Daoy (cell line): ENCODE measurements at regions not wholly inside any gene's neighbourhood (a gene's known extent, or its start where the extent isn't known, plus 50 kb on each side); places are given as distances from the start of the nearest gene placed in this dataset.
"Not testable (repeated sequence)": the region's sequence is repeated elsewhere in the genome, so short reads cannot be mapped to it uniquely, and the experiment has no call there.

Source experiments
- DNase-seq: peaks from one replicate; pipeline ENCODE4 v3.0.0-alpha.2; 2015; ENCODE audit warnings: low read depth

DNA sequence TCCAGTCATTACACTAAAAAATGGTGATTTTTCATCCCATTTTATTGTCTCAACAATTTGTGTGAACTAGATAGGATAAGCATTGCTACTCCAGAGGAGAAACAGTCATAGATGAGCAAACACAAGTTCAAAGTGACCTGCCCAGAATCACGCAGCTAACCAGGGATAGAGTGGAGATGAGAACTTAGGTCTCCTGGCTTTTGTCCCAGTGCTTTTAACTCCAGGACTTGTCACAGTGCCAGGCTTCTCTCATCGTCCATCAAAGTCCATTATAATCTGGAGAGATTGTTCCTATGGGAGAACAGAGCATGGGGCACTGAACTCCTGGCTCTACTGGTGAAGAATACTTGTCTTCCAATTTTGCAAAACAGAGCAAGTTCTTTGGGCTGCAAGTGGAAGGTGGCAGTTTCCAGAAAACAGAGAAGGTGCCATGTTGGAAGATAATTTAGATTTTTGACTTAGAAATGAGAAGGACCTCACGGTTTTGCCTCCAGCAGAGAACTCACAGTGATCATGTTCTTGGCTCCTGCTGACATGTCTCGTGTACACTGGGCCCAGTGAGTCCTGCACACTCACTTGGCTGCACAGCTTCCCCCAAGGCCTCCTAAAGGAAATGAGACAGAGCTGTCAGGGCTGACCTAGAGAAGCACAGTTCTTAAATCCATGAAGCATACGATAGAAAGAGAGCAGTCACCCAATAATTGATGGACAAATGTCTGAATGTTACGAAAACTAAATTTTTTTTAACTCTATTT, 322.9 kb upstream of the NRP1 start:
- peak; percentile 17 for DNase-seq

DNA sequence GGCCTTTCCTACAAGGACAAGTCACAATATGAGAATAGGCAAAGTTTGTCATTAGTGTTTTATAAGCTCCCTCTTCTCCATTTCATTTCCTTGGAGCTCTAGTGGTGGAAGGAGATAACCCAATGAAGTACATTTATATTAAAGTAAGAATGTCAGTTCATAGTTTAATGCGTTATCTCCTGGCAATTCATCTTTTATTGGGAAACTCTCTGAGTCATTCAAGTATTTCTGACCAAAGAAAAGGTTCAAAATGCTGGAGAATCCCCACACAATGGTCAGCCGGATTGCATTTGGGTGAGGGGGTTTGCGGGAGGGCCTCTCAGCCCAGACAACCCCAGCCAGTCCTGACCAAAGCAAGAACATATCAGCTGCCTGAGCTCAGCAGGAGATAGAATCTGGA, 321.5 kb upstream of the NRP1 start:
- no peak for DNase-seq

GRCh38 chr10:33655165-33655815, 320.8 kb upstream of the NRP1 start:
- DNase-seq, result no peak

- peak; percentile 59 for DNase-seq
Observed at GRCh38 chr10:33653584-33654367, 319.3 kb upstream of the NRP1 start.

DNA sequence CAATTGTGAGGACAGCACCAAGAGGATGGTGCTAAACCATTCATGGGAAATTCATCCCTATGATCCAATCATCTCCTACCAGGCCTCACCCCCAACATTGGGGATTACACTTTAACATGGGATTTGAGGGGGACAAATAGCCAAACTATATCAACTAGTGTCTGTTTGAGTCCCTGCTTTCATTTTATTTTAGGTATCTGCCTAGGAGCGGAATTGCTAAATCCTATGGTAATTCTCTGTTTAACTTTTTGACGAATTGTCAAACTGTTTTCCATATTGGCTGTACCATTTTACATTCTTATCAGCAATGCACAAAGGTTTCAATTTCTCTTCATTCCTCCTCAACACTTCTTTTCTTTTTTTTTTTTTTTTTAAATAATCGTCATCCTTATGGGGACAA, 318.4 kb upstream of the NRP1 start:
- no peak for DNase-seq

GRCh38 chr10:33650131-33650530, 315.7 kb upstream of the NRP1 start:
- not testable (repeated sequence) for DNase-seq

DNA sequence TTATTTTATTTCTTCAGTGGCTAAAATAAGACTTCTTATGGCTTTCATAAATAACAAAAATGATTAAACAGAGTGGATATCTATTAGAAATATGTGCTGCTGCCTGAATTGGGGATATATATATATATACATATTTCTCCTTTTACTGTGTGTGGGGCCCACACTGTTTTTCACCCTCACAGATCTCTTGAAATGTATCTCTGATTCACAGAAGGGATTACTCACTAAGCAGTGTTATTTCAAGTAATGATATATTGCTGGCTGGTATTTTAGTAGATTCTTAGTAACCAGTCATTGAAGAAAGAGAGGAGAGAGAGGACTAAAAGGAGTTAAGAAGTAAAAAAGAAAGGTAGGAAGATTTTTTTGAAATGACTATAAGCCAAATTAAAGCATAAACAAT, 308.6 kb upstream of the NRP1 start:
- peak; percentile 29 for DNase-seq

DNA sequence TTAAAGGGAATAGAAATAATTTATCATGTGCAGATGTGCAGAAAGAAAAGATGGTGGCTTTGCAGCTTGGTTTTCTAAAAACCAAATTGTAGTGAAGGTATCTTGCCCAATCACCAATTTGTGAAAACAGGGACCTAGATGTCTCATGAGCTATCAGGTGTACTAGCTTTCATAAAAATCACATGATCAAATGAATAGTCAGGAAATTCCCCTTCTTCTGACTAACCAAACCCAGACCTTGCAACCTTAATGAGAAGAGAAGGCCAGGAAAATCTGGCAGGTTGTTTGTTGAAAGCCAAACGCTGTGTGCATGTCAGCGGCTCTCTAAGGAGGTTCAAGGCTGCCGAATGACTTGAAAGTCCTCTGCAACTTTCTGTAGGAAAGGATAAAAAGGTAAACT, 304.4 kb upstream of the NRP1 start:
- DNase-seq, result no peak

GRCh38 chr10:33638374-33638773, 303.9 kb upstream of the NRP1 start:
- DNase-seq, result no peak

GRCh38 chr10:33635967-33636515, 301.6 kb upstream of the NRP1 start:
- DNase-seq, result no peak

- no peak for DNase-seq
Observed at GRCh38 chr10:33632432-33632831, 298.0 kb upstream of the NRP1 start.

DNA sequence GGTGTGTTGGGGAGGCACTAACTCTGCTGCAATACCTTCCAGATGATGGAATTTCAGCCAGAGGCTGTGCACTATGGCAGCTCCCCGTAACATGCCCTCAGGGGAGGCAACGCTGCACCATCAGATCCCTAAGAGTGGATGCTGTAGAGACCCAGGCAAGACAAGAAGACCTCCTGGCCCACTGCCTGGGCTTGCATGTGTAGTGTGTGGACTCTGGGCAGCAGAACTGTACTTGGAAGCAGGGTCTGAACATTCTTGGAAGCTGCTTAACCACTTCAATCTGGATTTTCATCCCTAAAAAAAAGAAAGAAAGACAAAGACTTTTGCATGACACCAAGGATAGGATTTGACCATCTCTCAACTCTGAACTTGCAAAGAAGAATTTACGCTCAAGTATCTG, 297.5 kb upstream of the NRP1 start:
- no peak for DNase-seq

- no peak for DNase-seq
Observed at GRCh38 chr10:33630761-33631160, 296.3 kb upstream of the NRP1 start.

DNA sequence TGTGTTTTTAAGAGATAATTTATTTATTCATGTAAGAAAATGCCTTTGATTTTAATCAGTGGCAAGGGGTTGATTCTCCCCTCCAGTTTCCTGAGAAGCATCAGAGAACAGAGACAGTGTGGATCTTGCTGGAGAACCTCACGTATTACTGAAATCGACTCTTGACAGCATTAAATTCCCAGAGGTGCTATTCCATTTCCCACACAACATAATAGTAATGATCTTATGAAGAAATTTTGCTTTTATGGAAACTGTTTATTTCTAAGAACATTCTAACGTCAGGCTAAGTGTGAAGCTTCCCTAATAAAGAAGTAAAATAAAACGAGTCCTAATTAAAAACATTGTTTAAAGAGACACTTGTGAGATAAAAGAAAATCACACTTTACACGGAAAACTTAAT, 293.1 kb upstream of the NRP1 start:
- DNase-seq, result no peak

- DNase-seq, result no peak
Observed at GRCh38 chr10:33626798-33627466, 292.5 kb upstream of the NRP1 start.

GRCh38 chr10:33623669-33624068, 289.2 kb upstream of the NRP1 start:
- no peak for DNase-seq

DNA sequence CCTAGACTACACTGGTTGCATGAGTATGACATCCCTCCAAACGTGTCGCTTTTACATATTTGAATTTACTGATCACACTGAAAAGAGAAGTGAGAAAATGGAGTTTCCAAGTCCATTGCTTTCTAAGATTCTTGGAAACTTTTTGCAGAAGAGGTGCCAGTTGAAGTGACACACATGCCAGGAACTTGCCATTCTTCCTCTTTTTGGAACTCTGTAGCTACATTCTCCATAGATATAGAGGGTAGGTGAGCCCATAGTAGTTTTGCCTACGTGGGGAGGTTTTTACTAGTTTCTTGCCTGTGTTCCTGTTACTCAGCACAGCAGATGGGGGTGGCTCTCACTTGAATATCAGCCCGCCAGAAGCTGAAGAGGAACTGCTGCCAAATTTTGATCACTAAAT, 286.6 kb upstream of the NRP1 start:
- DNase-seq, result no peak

- no peak for DNase-seq
Observed at GRCh38 chr10:33618196-33618595, 283.7 kb upstream of the NRP1 start.

- DNase-seq, result no peak
Observed at GRCh38 chr10:33617381-33618080, 283.1 kb upstream of the NRP1 start.

- no peak for DNase-seq
Observed at GRCh38 chr10:33616956-33617355, 282.5 kb upstream of the NRP1 start.

- peak; percentile 41 for DNase-seq
Observed at GRCh38 chr10:33612551-33612950, 278.1 kb upstream of the NRP1 start.
